ENCODE measurements at regions not wholly inside any gene's neighbourhood (a gene's known extent, or its start where the extent isn't known, plus 50 kb on each side); places are given as distances from the start of the nearest gene placed in this dataset.

DNA sequence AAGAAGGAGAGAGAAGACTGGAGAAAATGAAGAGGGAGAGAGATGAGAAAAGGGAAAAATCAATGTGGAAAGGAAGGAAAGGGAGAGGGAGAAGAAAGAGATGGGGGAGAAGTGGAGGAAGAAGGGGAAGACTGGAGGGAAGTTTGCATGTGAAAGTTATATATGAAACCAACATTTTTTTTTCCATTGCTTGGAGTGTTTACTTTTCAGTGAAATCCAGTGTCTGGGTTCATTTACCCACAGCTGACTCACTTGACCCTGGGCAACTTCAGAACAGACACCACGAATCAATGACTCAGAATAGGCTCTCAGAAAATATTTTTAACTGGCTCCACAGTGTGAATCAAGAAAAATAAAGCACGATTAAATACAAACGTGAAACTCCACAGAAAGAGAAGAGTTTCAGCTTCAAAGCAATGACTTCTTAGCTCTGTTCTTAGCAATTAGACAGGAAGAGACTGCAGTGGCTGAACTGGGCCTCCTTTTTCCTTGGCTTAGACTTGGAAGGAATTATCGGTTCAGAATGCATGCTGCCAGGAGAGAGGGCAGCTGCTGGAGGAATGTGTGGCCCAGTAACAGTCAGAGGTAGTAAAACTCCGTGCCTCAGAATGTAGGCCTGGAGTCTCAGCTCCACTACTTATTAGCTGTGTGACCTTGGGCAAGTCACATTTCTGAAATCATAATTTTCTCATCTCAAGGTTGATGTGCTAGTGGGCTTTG lies 237.5 kb downstream of the MIAT start:
- TF ChIP-seq, protein P1, sequence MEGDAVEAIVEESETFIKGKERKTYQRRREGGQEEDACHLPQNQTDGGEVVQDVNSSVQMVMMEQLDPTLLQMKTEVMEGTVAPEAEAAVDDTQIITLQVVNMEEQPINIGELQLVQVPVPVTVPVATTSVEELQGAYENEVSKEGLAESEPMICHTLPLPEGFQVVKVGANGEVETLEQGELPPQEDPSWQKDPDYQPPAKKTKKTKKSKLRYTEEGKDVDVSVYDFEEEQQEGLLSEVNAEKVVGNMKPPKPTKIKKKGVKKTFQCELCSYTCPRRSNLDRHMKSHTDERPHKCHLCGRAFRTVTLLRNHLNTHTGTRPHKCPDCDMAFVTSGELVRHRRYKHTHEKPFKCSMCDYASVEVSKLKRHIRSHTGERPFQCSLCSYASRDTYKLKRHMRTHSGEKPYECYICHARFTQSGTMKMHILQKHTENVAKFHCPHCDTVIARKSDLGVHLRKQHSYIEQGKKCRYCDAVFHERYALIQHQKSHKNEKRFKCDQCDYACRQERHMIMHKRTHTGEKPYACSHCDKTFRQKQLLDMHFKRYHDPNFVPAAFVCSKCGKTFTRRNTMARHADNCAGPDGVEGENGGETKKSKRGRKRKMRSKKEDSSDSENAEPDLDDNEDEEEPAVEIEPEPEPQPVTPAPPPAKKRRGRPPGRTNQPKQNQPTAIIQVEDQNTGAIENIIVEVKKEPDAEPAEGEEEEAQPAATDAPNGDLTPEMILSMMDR (IDR thresholded peaks at IDR 0.05), result no peak
- TF ChIP-seq POLR2A (IDR thresholded peaks at IDR 0.05), result peak in 1 of 2 donors; percentile 44

All from adrenal gland (tissue), 5 donors.